Progenitor cell of endocrine pancreas (in vitro differentiated cells): ENCODE measurements at regions not wholly inside any gene's neighbourhood (a gene's known extent, or its start where the extent isn't known, plus 50 kb on each side); places are given as distances from the start of the nearest gene placed in this dataset.

ENCODE experiments used
- DNase-seq: peaks from one replicate; pipeline ENCODE4 v3.0.0; 2021; ENCODE audit warnings: low spot score; ENCODE audit not compliant: unreplicated experiment
- H3K27ac Mint-ChIP-seq: 2 replicates; pipeline ENCODE4 v1.8.0; 2021; ENCODE audit warnings: mild to moderate bottlenecking, moderate library complexity, mixed read lengths
- H3K27me3 Mint-ChIP-seq: 2 replicates; pipeline ENCODE4 v1.8.0; 2021; ENCODE audit warnings: mixed read lengths
- H3K36me3 Mint-ChIP-seq: 2 replicates; pipeline ENCODE4 v1.8.0; 2022; ENCODE audit warnings: mixed read lengths; ENCODE audit not compliant: insufficient read depth
- H3K4me1 Mint-ChIP-seq: 2 replicates; pipeline ENCODE4 v1.8.0; 2021; ENCODE audit warnings: low read depth, mixed read lengths
- H3K4me3 Mint-ChIP-seq: 2 replicates; pipeline ENCODE4 v1.8.0; 2021; ENCODE audit warnings: low read depth, mild to moderate bottlenecking, moderate library complexity, mixed read lengths
- H3K9me3 Mint-ChIP-seq: 2 replicates; pipeline ENCODE4 v1.8.0; 2021; ENCODE audit warnings: low read depth, mixed read lengths
- TF ChIP-seq, protein P1 (sequence below): fragments of 200-600 bp; sonication (generic); IDR thresholded peaks from one replicate; pipeline ENCODE4 v1.5.0; 2021; ENCODE audit warnings: antibody characterized with exemption, mild to moderate bottlenecking; ENCODE audit not compliant: unreplicated experiment

GRCh38 chr4:67161311-67161710, 384.0 kb downstream of the CENPC start:
- Mint-ChIP-seq H3K36me3 (no peaks in the 10 kb centered on the region), H3K27me3 (no peaks in the 10 kb centered on the region), H3K4me1 (peaks cover 6% of the 10 kb centered on the region), H3K4me3 (no peak overlapping the region), H3K9me3 (peaks cover 10% of the 10 kb centered on the region), H3K27ac (no peak overlapping the region)
- TF ChIP-seq, protein P1, sequence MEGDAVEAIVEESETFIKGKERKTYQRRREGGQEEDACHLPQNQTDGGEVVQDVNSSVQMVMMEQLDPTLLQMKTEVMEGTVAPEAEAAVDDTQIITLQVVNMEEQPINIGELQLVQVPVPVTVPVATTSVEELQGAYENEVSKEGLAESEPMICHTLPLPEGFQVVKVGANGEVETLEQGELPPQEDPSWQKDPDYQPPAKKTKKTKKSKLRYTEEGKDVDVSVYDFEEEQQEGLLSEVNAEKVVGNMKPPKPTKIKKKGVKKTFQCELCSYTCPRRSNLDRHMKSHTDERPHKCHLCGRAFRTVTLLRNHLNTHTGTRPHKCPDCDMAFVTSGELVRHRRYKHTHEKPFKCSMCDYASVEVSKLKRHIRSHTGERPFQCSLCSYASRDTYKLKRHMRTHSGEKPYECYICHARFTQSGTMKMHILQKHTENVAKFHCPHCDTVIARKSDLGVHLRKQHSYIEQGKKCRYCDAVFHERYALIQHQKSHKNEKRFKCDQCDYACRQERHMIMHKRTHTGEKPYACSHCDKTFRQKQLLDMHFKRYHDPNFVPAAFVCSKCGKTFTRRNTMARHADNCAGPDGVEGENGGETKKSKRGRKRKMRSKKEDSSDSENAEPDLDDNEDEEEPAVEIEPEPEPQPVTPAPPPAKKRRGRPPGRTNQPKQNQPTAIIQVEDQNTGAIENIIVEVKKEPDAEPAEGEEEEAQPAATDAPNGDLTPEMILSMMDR = no peak
- DNase-seq = no peak

- H3K36me3 Mint-ChIP-seq = no peaks in the 10 kb centered on the region
- H3K9me3 Mint-ChIP-seq = peaks cover 5% of the 10 kb centered on the region
- no peaks in the 10 kb centered on the region for H3K27me3 Mint-ChIP-seq
- H3K27ac Mint-ChIP-seq = no peak overlapping the region
- DNase-seq = no peak
- TF ChIP-seq, protein P1 = no peak
- peaks cover 6% of the 10 kb centered on the region for H3K4me1 Mint-ChIP-seq
- H3K4me3 Mint-ChIP-seq = no peak overlapping the region
Observed at GRCh38 chr4:67160394-67160793, 384.9 kb downstream of the CENPC start.

DNA sequence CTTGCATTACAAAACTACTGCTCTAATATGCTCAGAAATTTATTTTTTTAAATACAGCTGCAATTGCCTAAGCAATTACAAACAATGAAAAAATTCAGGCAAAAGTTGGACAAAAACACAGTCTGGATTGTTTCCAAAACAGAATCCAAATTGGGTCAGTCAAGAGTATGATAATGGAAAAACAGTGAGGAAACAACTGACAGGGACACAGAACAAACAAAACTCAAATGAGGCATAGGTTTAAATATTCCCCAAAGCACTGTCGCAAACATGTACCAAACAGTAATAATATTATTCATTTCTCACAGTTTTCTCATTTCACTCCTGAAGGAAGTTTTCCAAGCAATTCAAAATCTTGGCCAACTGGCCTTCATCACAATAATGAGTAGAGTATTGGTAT, 386.6 kb downstream of the CENPC start:
- H3K4me1 Mint-ChIP-seq = peaks cover 6% of the 10 kb centered on the region
- TF ChIP-seq, protein P1 = no peak
- no peaks in the 10 kb centered on the region for H3K36me3 Mint-ChIP-seq
- no peaks in the 10 kb centered on the region for H3K27me3 Mint-ChIP-seq
- H3K9me3 Mint-ChIP-seq = no peaks in the 10 kb centered on the region
- no peak overlapping the region for H3K4me3 Mint-ChIP-seq
- no peak for DNase-seq
- H3K27ac Mint-ChIP-seq = no peak overlapping the region

DNA sequence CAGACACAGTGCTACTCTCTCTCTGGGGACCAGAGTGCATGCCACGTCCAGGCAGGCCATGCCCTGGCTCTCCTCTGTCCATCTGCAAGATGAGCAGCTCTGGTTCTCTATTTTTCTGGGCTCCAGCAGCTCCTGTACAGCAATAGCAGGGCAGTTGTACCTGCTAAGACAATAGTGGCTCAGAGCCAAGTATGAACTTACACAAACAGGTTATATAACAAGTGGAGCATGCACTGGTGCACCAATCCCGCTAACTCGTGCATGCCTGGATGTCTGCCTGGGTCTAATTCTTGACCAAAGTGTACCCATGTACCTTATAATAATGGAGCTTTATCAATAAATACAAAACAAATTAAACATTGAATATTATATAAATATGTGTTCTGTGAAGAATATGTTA, 392.3 kb downstream of the CENPC start:
- no peak overlapping the region for H3K4me3 Mint-ChIP-seq
- no peaks in the 10 kb centered on the region for H3K9me3 Mint-ChIP-seq
- no peak for DNase-seq
- no peaks in the 10 kb centered on the region for H3K4me1 Mint-ChIP-seq
- TF ChIP-seq, protein P1 = no peak
- no peaks in the 10 kb centered on the region for H3K36me3 Mint-ChIP-seq
- no peaks in the 10 kb centered on the region for H3K27me3 Mint-ChIP-seq
- H3K27ac Mint-ChIP-seq = no peak overlapping the region

DNA sequence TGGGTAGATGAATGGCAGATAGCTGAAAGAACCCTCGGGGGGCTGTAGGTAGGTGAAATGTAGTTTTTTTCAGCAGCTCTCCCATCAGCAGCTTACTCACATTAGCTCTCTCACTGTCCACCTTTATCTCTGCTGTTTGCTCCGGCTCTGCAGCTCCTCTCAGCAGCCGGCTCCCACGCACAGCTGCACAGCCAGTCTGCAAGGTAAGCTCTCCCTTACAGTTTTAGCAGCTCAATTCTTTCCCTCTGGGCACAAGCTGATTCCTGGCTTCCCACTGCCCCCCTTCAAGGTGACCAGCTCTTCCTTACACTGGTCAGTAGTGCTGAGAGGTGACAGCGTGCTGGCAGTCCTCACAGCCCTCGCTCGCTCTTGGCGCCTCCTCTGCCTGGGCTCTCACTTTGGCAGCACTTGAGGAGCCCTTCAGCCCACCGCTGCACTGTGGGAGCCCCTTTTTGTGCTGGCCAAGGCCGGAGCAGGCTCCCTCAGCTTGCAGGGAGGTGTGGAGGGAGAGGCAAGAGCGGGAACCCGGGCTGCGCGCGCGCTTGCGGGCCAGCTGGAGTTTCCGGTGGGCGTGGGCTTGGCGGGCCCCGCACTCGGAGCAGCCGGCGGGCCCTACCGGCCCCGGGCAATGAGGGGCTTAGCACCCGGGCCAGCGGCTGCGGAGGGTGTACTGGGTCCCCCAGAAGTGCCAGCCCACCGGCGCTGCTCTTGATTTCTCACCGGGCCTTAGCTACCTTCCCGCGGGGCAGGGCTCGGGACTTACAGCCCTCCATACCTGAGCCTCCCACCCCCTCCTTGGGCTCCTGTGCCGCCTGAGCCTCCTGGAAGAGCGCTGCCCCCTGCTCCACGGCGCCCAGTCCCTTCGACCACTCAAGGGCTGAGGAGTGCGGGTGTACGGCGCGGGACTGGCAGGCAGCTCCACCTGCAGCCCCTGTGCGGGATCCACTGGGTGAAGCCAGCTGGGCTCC, 393.6 kb downstream of the CENPC start:
- no peaks in the 10 kb centered on the region for H3K36me3 Mint-ChIP-seq
- DNase-seq = no peak
- H3K4me1 Mint-ChIP-seq = no peaks in the 10 kb centered on the region
- H3K27ac Mint-ChIP-seq = no peak overlapping the region
- H3K4me3 Mint-ChIP-seq = no peak overlapping the region
- H3K9me3 Mint-ChIP-seq = no peaks in the 10 kb centered on the region
- no peaks in the 10 kb centered on the region for H3K27me3 Mint-ChIP-seq
- TF ChIP-seq, protein P1 = no peak
